ENCODE measurements at regions not wholly inside any gene's neighbourhood (a gene's known extent, or its start where the extent isn't known, plus 50 kb on each side); places are given as distances from the start of the nearest gene placed in this dataset.

DNA sequence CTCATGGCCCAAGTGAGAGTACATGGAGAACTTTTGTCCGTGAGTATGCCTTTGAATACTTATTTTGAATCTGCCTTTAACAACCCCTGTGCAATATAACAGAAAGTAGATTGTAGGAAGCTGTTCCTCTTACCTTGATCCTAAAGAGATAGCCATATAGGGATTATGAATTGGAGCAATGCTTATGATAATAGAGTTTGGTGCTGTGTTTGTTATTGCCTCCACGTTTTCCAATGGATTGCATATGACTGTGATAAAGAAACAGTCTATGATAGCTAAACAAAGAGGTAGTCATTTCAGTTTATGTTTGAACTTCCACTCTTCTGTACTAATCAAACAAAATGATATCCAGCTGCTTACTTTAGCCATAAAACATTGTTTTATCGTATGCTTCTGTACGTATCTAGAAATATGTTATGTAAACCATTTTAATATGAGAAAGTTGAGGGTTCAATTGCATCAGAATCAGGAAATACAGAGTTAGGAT, 199.6 kb upstream of the RGMB start:
- TF ChIP-seq, protein P1, sequence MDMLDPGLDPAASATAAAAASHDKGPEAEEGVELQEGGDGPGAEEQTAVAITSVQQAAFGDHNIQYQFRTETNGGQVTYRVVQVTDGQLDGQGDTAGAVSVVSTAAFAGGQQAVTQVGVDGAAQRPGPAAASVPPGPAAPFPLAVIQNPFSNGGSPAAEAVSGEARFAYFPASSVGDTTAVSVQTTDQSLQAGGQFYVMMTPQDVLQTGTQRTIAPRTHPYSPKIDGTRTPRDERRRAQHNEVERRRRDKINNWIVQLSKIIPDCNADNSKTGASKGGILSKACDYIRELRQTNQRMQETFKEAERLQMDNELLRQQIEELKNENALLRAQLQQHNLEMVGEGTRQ (CRISPR knock-in tag; IDR thresholded peaks at IDR 0.05), result no peak
- TF ChIP-seq, protein P2, sequence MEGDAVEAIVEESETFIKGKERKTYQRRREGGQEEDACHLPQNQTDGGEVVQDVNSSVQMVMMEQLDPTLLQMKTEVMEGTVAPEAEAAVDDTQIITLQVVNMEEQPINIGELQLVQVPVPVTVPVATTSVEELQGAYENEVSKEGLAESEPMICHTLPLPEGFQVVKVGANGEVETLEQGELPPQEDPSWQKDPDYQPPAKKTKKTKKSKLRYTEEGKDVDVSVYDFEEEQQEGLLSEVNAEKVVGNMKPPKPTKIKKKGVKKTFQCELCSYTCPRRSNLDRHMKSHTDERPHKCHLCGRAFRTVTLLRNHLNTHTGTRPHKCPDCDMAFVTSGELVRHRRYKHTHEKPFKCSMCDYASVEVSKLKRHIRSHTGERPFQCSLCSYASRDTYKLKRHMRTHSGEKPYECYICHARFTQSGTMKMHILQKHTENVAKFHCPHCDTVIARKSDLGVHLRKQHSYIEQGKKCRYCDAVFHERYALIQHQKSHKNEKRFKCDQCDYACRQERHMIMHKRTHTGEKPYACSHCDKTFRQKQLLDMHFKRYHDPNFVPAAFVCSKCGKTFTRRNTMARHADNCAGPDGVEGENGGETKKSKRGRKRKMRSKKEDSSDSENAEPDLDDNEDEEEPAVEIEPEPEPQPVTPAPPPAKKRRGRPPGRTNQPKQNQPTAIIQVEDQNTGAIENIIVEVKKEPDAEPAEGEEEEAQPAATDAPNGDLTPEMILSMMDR (IDR thresholded peaks at IDR 0.05), result no peak
- TF ChIP-seq, protein P3, sequence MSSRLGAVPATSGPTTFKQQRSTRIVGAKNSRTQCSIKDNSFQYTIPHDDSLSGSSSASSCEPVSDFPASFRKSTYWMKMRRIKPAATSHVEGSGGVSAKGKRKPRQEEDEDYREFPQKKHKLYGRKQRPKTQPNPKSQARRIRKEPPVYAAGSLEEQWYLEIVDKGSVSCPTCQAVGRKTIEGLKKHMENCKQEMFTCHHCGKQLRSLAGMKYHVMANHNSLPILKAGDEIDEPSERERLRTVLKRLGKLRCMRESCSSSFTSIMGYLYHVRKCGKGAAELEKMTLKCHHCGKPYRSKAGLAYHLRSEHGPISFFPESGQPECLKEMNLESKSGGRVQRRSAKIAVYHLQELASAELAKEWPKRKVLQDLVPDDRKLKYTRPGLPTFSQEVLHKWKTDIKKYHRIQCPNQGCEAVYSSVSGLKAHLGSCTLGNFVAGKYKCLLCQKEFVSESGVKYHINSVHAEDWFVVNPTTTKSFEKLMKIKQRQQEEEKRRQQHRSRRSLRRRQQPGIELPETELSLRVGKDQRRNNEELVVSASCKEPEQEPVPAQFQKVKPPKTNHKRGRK (CRISPR knock-in tag; IDR thresholded peaks at IDR 0.05; ENCODE audit: borderline replicate concordance), result no peak
- TF ChIP-seq SP1 (CRISPR knock-in tag; conservative IDR thresholded peaks at IDR 0.05) (no peak), MXD4 (CRISPR knock-in tag; IDR thresholded peaks at IDR 0.05; ENCODE audit: borderline replicate concordance) (no peak), ATF1 (CRISPR knock-in tag; IDR thresholded peaks at IDR 0.05) (no peak), RELA (CRISPR knock-in tag; IDR thresholded peaks at IDR 0.05; ENCODE audit: borderline replicate concordance) (no peak)
- TF ChIP-seq, protein P4, sequence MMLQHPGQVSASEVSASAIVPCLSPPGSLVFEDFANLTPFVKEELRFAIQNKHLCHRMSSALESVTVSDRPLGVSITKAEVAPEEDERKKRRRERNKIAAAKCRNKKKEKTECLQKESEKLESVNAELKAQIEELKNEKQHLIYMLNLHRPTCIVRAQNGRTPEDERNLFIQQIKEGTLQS (CRISPR knock-in tag; conservative IDR thresholded peaks at IDR 0.05), result no peak
- TF ChIP-seq, protein P5, sequence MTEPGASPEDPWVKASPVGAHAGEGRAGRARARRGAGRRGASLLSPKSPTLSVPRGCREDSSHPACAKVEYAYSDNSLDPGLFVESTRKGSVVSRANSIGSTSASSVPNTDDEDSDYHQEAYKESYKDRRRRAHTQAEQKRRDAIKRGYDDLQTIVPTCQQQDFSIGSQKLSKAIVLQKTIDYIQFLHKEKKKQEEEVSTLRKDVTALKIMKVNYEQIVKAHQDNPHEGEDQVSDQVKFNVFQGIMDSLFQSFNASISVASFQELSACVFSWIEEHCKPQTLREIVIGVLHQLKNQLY (CRISPR knock-in tag; IDR thresholded peaks at IDR 0.05), result no peak

Measured in WTC11 (cell line).